HepG2 (cell line): ENCODE measurements at regions not wholly inside any gene's neighbourhood (a gene's known extent, or its start where the extent isn't known, plus 50 kb on each side); places are given as distances from the start of the nearest gene placed in this dataset.

Source experiments
- ATAC-seq: fragments of 200-7000 bp; cut with Tn5 transposase; 3 replicates; pipeline ENCODE4 v1.9.1; 2020; ENCODE audit warnings: mild to moderate bottlenecking, moderate library complexity
- BruUV-seq: library from RNA; stranded (reverse); fragments of 400-500 nt; replicated peaks from 2 replicates; lab custom pipeline; 2021; lab: Mats Ljungman, UMichigan
- CTCF ChIA-PET: fragments of 300-600 bp; formaldehyde crosslinking; extraction: SDS; loops from one replicate; lab custom pipeline; 2021; ENCODE audit warnings: low total read pairs, inconsistent platforms, low intra/inter-chr PET ratio; lab: Yijun Ruan, JAX
- POLR2A ChIA-PET: fragments of 350-600 bp; sonication (Branson Sonifier 250); formaldehyde crosslinking; loops from one replicate; lab custom pipeline; 2020; ENCODE audit warnings: antibody characterized with exemption, inconsistent platforms; lab: Yijun Ruan, JAX
- DNase-seq: peaks from one replicate; pipeline ENCODE4 v3.0.0-alpha.2; 2015; ENCODE audit warnings: low spot score
- FAIRE-seq: peaks from 3 replicates; lab custom pipeline; 2011; peaks lifted over from hg19 to GRCh38; lab: Jason Lieb, UNC
- H2AFZ ChIP-seq: one replicate; pipeline ENCODE4 v1.6.1; 2011; ENCODE audit warnings: low read length, inconsistent platforms
- H3K27ac ChIP-seq: fragments of 300-600 bp; 3 replicates; pipeline ENCODE4 v1.8.0; 2011; ENCODE audit warnings: mixed run types, mild to moderate bottlenecking, mixed read lengths, low read length, inconsistent platforms; ENCODE audit not compliant: insufficient read depth; ENCODE audit errors: extremely low read length
- H3K27me3 ChIP-seq, 2 experiments: fragments of 200-600 bp in 1 of 2; 2 replicates in 1 of 2; 3 replicates in 1 of 2; pipeline versions ENCODE4 v1.6.0 to v1.8.0; 2011; ENCODE audit warnings: low read length in 2 of 2, mild to moderate bottlenecking in 2 of 2, moderate library complexity in 2 of 2, inconsistent platforms in 1 of 2; ENCODE audit not compliant: insufficient read depth in 2 of 2, control insufficient read depth in 1 of 2
- H3K36me3 ChIP-seq, 2 experiments: fragments of 200-600 bp in 1 of 2; replicated peaks in 1 of 2; 2 replicates in 1 of 2; 3 replicates in 1 of 2; pipeline versions ENCODE4 v1.5.1 to v1.8.0; 2011; ENCODE audit warnings: low read length in 2 of 2, inconsistent platforms in 1 of 2; ENCODE audit not compliant: insufficient read depth in 2 of 2, control insufficient read depth in 1 of 2
- H3K4me1 ChIP-seq: 2 replicates; pipeline ENCODE4 v1.5.1; 2012; ENCODE audit warnings: low read length, inconsistent platforms; ENCODE audit not compliant: insufficient read depth
- H3K4me2 ChIP-seq: 2 replicates; pipeline ENCODE4 v1.6.0; 2011; ENCODE audit warnings: low read depth, low read length, inconsistent platforms
- H3K4me3 ChIP-seq, 3 experiments: fragments of 200-600 bp in 1 of 3; sonication (generic), shearing (Covaris generic) in 1 of 3; replicated peaks in 1 of 3; 2 replicates each; pipeline ENCODE4 v1.5.1; 2011 to 2016; ENCODE audit warnings: low read length in 3 of 3, inconsistent platforms in 2 of 3, low read depth in 2 of 3, mild to moderate bottlenecking in 2 of 3, control low read depth in 1 of 3, mixed read lengths in 1 of 3; ENCODE audit not compliant: insufficient read depth in 1 of 3
- H3K79me2 ChIP-seq: one replicate; pipeline ENCODE4 v1.6.1; 2011; ENCODE audit warnings: low read length, inconsistent platforms; ENCODE audit not compliant: insufficient read depth
- H3K9ac ChIP-seq: 2 replicates; pipeline ENCODE4 v1.6.0; 2011; ENCODE audit warnings: mild to moderate bottlenecking, low read depth, low read length, inconsistent platforms; ENCODE audit not compliant: insufficient read depth
- H3K9me3 ChIP-seq: 2 replicates; pipeline ENCODE4 v1.5.1; 2012; ENCODE audit warnings: mild to moderate bottlenecking, low read length
- H4K20me1 ChIP-seq: 2 replicates; pipeline ENCODE4 v1.6.0; 2011; ENCODE audit warnings: inconsistent platforms, mild to moderate bottlenecking, low read length, moderate library complexity; ENCODE audit not compliant: insufficient read depth
- HNF4G ChIP-seq, 2 experiments: sonication (generic) in 1 of 2; formaldehyde crosslinking in 1 of 2; IDR thresholded peaks; 2 replicates each; pipeline versions ENCODE4 v1.4.0 to v1.6.1; 2011 to 2020; ENCODE audit warnings: borderline replicate concordance in 2 of 2, low read depth in 2 of 2, mild to moderate bottlenecking in 2 of 2, low read length in 1 of 2, missing genetic modification reagents in 1 of 2, moderate library complexity in 1 of 2
- IKZF1 ChIP-seq: fragments of 450-650 bp; IDR thresholded peaks from 2 replicates; pipeline ENCODE4 v1.7.1; 2016
- MIER3 ChIP-seq: IDR thresholded peaks from 2 replicates; pipeline ENCODE4 v1.6.1; 2016; ENCODE audit warnings: missing compliant biosample characterization, borderline replicate concordance
- RELA ChIP-seq: sonication (generic); formaldehyde crosslinking; IDR thresholded peaks from 2 replicates; pipeline ENCODE4 v1.4.0; 2020; ENCODE audit warnings: missing genetic modification reagents
- SMAD1 ChIP-seq: sonication (generic); formaldehyde crosslinking; IDR thresholded peaks from 2 replicates; pipeline ENCODE4 v1.4.0; 2020; ENCODE audit warnings: missing genetic modification reagents, low read depth, mild to moderate bottlenecking, borderline replicate concordance
- ZBTB1 ChIP-seq: sonication (generic); formaldehyde crosslinking; IDR thresholded peaks from 2 replicates; pipeline ENCODE4 v1.4.0; 2020; ENCODE audit warnings: missing genetic modification reagents, borderline replicate concordance
- ZNF260 ChIP-seq: sonication (generic); formaldehyde crosslinking; IDR thresholded peaks from 2 replicates; pipeline ENCODE4 v1.4.0; 2020; ENCODE audit warnings: missing genetic modification reagents, low read depth, mild to moderate bottlenecking, borderline replicate concordance
- ZNF263 ChIP-seq: sonication (generic); formaldehyde crosslinking; IDR thresholded peaks from 2 replicates; pipeline ENCODE4 v1.4.0; 2020; ENCODE audit warnings: missing genetic modification reagents
- ZNF547 ChIP-seq: sonication (generic); formaldehyde crosslinking; IDR thresholded peaks from 2 replicates; pipeline ENCODE4 v1.5.1; 2020; ENCODE audit warnings: mild to moderate bottlenecking, missing genetic modification reagents
- WGBS: methylation state at CpG from one replicate; pipeline ENCODE4 v1.1.6; 2017; ENCODE audit warnings: low lambda C conversion rate; 5-methylcytosine and 5-hydroxymethylcytosine counted together
- in situ Hi-C: cut with HindIII; loops from 2 replicates; pipeline ENCODE4 v1.10.0; 2017; ENCODE audit warnings: low pct_unique_long_range_greater_than_20kb; ENCODE audit not compliant: extremely low pct_ligation_motif_present
- intact Hi-C: fragments of 100-400 bp; cut with micrococcal nuclease; formaldehyde crosslinking; loops from one replicate; pipeline ENCODE4 v1.10.0; 2022; ENCODE audit not compliant: unreplicated experiment
- TF ChIP-seq, protein P1 (sequence below): sonication (generic); formaldehyde crosslinking; IDR thresholded peaks from 2 replicates; pipeline ENCODE4 v1.4.0; 2020; ENCODE audit warnings: missing genetic modification reagents
- TF ChIP-seq, protein P2 (sequence below): sonication (generic); formaldehyde crosslinking; IDR thresholded peaks from 2 replicates; pipeline ENCODE4 v1.8.0; 2022; ENCODE audit warnings: mild to moderate bottlenecking, missing genetic modification reagents, borderline replicate concordance
- TF ChIP-seq, protein P3 (sequence below): IDR thresholded peaks from 2 replicates; pipeline ENCODE4 v1.6.1; 2016; ENCODE audit warnings: missing compliant biosample characterization, missing genetic modification reagents, borderline replicate concordance
- TF ChIP-seq, protein P4 (sequence below): sonication (generic); formaldehyde crosslinking; IDR thresholded peaks from 2 replicates; pipeline ENCODE4 v1.4.0; 2020; ENCODE audit warnings: missing genetic modification reagents

- whole genome bisulfite sequencing, result 0% methylated on average over 2 of the region's 2 CpGs
Measured at GRCh38 chr21:23402929-23403520, 2204.3 kb downstream of the MRPL39 start.

GRCh38 chr21:23401278-23401677 is 2206.0 kb downstream of the MRPL39 start:
- 34% methylated on average over 2 of the region's 2 CpGs for WGBS
- Histone ChIP-seq H3K4me1 (no peaks in the 10 kb centered on the region), H3K9me3 (peaks cover 67% of the 10 kb centered on the region), H3K79me2 (no peaks in the 10 kb centered on the region), H4K20me1 (no peaks in the 10 kb centered on the region), H3K27me3 (no peaks in the 10 kb centered on the region), H3K9ac (no peak overlapping the region), H3K4me3 (no peak overlapping the region), H3K4me2 (no peak overlapping the region), H3K27ac (no peak overlapping the region), H3K36me3 (no peaks in the 10 kb centered on the region), H2AFZ (no peak overlapping the region)
- ATAC-seq (no peak), FAIRE-seq (no peak), DNase-seq (no peak)
- POLR2A ChIA-PET, result no interaction called here
- CTCF ChIA-PET, result no interaction called here
- BruUV-seq, result no TSS peak
- in situ Hi-C loops (no loop called here), intact Hi-C loops (no loop called here)
- TF ChIP-seq ZNF547 (CRISPR knock-in tag) (no peak), IKZF1 (no peak), RELA (CRISPR knock-in tag) (no peak)
- TF ChIP-seq, protein P1, sequence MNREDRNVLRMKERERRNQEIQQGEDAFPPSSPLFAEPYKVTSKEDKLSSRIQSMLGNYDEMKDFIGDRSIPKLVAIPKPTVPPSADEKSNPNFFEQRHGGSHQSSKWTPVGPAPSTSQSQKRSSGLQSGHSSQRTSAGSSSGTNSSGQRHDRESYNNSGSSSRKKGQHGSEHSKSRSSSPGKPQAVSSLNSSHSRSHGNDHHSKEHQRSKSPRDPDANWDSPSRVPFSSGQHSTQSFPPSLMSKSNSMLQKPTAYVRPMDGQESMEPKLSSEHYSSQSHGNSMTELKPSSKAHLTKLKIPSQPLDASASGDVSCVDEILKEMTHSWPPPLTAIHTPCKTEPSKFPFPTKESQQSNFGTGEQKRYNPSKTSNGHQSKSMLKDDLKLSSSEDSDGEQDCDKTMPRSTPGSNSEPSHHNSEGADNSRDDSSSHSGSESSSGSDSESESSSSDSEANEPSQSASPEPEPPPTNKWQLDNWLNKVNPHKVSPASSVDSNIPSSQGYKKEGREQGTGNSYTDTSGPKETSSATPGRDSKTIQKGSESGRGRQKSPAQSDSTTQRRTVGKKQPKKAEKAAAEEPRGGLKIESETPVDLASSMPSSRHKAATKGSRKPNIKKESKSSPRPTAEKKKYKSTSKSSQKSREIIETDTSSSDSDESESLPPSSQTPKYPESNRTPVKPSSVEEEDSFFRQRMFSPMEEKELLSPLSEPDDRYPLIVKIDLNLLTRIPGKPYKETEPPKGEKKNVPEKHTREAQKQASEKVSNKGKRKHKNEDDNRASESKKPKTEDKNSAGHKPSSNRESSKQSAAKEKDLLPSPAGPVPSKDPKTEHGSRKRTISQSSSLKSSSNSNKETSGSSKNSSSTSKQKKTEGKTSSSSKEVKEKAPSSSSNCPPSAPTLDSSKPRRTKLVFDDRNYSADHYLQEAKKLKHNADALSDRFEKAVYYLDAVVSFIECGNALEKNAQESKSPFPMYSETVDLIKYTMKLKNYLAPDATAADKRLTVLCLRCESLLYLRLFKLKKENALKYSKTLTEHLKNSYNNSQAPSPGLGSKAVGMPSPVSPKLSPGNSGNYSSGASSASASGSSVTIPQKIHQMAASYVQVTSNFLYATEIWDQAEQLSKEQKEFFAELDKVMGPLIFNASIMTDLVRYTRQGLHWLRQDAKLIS (CRISPR knock-in tag), result no peak
- TF ChIP-seq, protein P2, sequence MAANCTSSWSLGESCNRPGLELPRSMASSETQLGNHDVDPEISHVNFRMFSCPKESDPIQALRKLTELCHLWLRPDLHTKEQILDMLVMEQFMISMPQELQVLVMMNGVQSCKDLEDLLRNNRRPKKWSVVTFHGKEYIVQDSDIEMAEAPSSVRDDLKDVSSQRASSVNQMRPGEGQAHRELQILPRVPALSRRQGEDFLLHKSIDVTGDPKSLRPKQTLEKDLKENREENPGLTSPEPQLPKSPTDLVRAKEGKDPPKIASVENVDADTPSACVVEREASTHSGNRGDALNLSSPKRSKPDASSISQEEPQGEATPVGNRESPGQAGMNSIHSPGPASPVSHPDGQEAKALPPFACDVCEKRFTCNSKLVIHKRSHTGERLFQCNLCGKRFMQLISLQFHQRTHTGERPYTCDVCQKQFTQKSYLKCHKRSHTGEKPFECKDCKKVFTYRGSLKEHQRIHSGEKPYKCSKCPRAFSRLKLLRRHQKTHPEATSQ (CRISPR knock-in tag), result no peak
- TF ChIP-seq, protein P3, sequence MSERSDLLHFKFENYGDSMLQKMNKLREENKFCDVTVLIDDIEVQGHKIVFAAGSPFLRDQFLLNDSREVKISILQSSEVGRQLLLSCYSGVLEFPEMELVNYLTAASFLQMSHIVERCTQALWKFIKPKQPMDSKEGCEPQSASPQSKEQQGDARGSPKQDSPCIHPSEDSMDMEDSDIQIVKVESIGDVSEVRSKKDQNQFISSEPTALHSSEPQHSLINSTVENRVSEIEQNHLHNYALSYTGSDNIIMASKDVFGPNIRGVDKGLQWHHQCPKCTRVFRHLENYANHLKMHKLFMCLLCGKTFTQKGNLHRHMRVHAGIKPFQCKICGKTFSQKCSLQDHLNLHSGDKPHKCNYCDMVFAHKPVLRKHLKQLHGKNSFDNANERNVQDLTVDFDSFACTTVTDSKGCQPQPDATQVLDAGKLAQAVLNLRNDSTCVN, result no peak

More at GRCh38 chr21:23402929-23403520, 2204.3 kb downstream of the MRPL39 start:
- H3K27ac ChIP-seq, result no peak overlapping the region
- no peak overlapping the region for H3K4me3 ChIP-seq
- no peak overlapping the region for H3K4me2 ChIP-seq
- H4K20me1 ChIP-seq, result no peaks in the 10 kb centered on the region
- no peaks in the 10 kb centered on the region for H3K27me3 ChIP-seq
- intact Hi-C loops, result no loop called here
- FAIRE-seq, result no peak
- no peaks in the 10 kb centered on the region for H3K4me1 ChIP-seq
- H3K79me2 ChIP-seq, result no peaks in the 10 kb centered on the region
- TF ChIP-seq ZBTB1 (no peak), HNF4G (IDR thresholded peaks at IDR 0.05; ENCODE audit: borderline replicate concordance, low read depth, low read length) (no peak), HNF4G (CRISPR knock-in tag; IDR thresholded peaks at IDR 0.05; ENCODE audit: borderline replicate concordance, low read depth) (no peak), ZNF260 (no peak), ZNF263 (CRISPR knock-in tag) (no peak), MIER3 (no peak), SMAD1 (CRISPR knock-in tag) (no peak)
- TF ChIP-seq, protein P4, sequence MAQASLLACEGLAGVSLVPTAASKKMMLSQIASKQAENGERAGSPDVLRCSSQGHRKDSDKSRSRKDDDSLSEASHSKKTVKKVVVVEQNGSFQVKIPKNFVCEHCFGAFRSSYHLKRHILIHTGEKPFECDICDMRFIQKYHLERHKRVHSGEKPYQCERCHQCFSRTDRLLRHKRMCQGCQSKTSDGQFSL (CRISPR knock-in tag), result no peak
- TF ChIP-seq, all 625 proteins: peak for 0
- no TSS peak for BruUV-seq
- CTCF ChIA-PET, result no interaction called here
- H3K36me3 ChIP-seq, result no peaks in the 10 kb centered on the region
- ATAC-seq (no peak), DNase-seq (no peak)
- POLR2A ChIA-PET, result no interaction called here
- in situ Hi-C loops, result no loop called here
- peaks cover 70% of the 10 kb centered on the region for H3K9me3 ChIP-seq
- no peak overlapping the region for H3K9ac ChIP-seq
- H2AFZ ChIP-seq, result no peak overlapping the region
